DOHH2 (cell line): ENCODE measurements at regions not wholly inside any gene's neighbourhood (a gene's known extent, or its start where the extent isn't known, plus 50 kb on each side); places are given as distances from the start of the nearest gene placed in this dataset.

Experiments
- H3F3A ChIP-seq: fragments of 200-600 bp; sonication (generic), shearing (Covaris generic); 2 replicates; pipeline ENCODE4 v1.6.0; 2016; ENCODE audit warnings: antibody characterized with exemption, mild to moderate bottlenecking; ENCODE audit not compliant: control insufficient read depth, insufficient read depth
- H3K27ac ChIP-seq: fragments of 200-600 bp; sonication (generic); 2 replicates; pipeline ENCODE4 v1.5.1; 2014; ENCODE audit warnings: low read depth, mild to moderate bottlenecking, low read length, moderate library complexity
- H3K27me3 ChIP-seq: fragments of 200-600 bp; sonication (generic); 2 replicates; pipeline ENCODE4 v1.6.1; 2014; ENCODE audit warnings: mild to moderate bottlenecking, low read length, mixed read lengths; ENCODE audit not compliant: control insufficient read depth
- H3K36me3 ChIP-seq: fragments of 200-600 bp; sonication (generic); 2 replicates; pipeline ENCODE4 v1.6.1; 2014; ENCODE audit warnings: mild to moderate bottlenecking, low read length, moderate library complexity, mixed read lengths; ENCODE audit not compliant: control insufficient read depth
- H3K4me1 ChIP-seq: fragments of 200-600 bp; sonication (generic); 2 replicates; pipeline ENCODE4 v1.6.1; 2014; ENCODE audit warnings: mild to moderate bottlenecking, low read length, mixed read lengths; ENCODE audit not compliant: control insufficient read depth
- H3K4me2 ChIP-seq: fragments of 200-600 bp; sonication (generic); 2 replicates; pipeline ENCODE4 v1.6.0; 2014; ENCODE audit warnings: mild to moderate bottlenecking, low read length, moderate library complexity
- H3K4me3 ChIP-seq: fragments of 200-600 bp; sonication (generic); 2 replicates; pipeline ENCODE4 v1.5.1; 2014; ENCODE audit warnings: mild to moderate bottlenecking, low read length, mixed read lengths
- H3K79me2 ChIP-seq: fragments of 200-600 bp; sonication (generic); 2 replicates; pipeline ENCODE4 v1.6.1; 2014; ENCODE audit warnings: mild to moderate bottlenecking, low read length, mixed read lengths; ENCODE audit not compliant: control insufficient read depth
- H3K9me2 ChIP-seq: fragments of 200-600 bp; sonication (generic); replicated peaks from 2 replicates; pipeline ENCODE4 v1.6.1; 2014; ENCODE audit warnings: mild to moderate bottlenecking, low read length, mixed read lengths; ENCODE audit not compliant: control insufficient read depth
- H3K9me3 ChIP-seq: fragments of 200-600 bp; sonication (generic); 2 replicates; pipeline ENCODE4 v1.6.1; 2014; ENCODE audit warnings: antibody characterized with exemption, low read length, mixed read lengths; ENCODE audit not compliant: control insufficient read depth, insufficient read depth
- H4K20me1 ChIP-seq: fragments of 200-600 bp; sonication (generic); 2 replicates; pipeline ENCODE4 v1.6.0; 2014; ENCODE audit warnings: low read depth, mild to moderate bottlenecking, antibody characterized with exemption, low read length, moderate library complexity; ENCODE audit not compliant: control insufficient read depth, insufficient read depth
- CTCF ChIP-seq: fragments of 200-600 bp; sonication (generic); IDR thresholded peaks from one replicate; pipeline ENCODE4 v1.5.1; 2014; ENCODE audit warnings: antibody characterized with exemption, mild to moderate bottlenecking, low read depth, low read length; ENCODE audit not compliant: poor library complexity, severe bottlenecking
- EZH2phosphoT487 ChIP-seq: fragments of 200-600 bp; sonication (generic); IDR thresholded peaks from 2 replicates; pipeline ENCODE4 v1.6.1; 2017; ENCODE audit warnings: borderline replicate concordance, mild to moderate bottlenecking, antibody characterized with exemption, low read length, moderate library complexity, mixed read lengths

GRCh38 chr10:130630135-130630534 is 493.9 kb downstream of the GLRX3 start:
- H3K9me3 ChIP-seq, result no peaks in the 10 kb centered on the region
- TF ChIP-seq EZH2phosphoT487 (no peak), CTCF (no peak)
- no peaks in the 10 kb centered on the region for H3K9me2 ChIP-seq

GRCh38 chr10:130631142-130632096 is 495.2 kb downstream of the GLRX3 start:
- Histone ChIP-seq H3K27me3 (no peaks in the 10 kb centered on the region), H3K4me1 (no peaks in the 10 kb centered on the region), H3K4me3 (no peak overlapping the region), H3F3A (no peaks in the 10 kb centered on the region), H3K36me3 (no peaks in the 10 kb centered on the region), H4K20me1 (no peaks in the 10 kb centered on the region), H3K27ac (no peak overlapping the region), H3K4me2 (no peak overlapping the region), H3K9me3 (no peaks in the 10 kb centered on the region), H3K79me2 (no peaks in the 10 kb centered on the region), H3K9me2 (no peaks in the 10 kb centered on the region)
- TF ChIP-seq EZH2phosphoT487, result no peak

More at GRCh38 chr10:130630135-130630534, 493.9 kb downstream of the GLRX3 start:
- Histone ChIP-seq H3K27ac (no peak overlapping the region), H3K4me3 (no peak overlapping the region), H3K4me2 (no peak overlapping the region), H3F3A (no peaks in the 10 kb centered on the region), H3K36me3 (no peaks in the 10 kb centered on the region), H3K79me2 (no peaks in the 10 kb centered on the region), H3K27me3 (no peaks in the 10 kb centered on the region), H3K4me1 (no peaks in the 10 kb centered on the region), H4K20me1 (no peaks in the 10 kb centered on the region)

GRCh38 chr10:130634816-130635215 is 498.6 kb downstream of the GLRX3 start:
- Histone ChIP-seq H3K27me3 (no peaks in the 10 kb centered on the region), H3F3A (no peaks in the 10 kb centered on the region), H3K79me2 (no peaks in the 10 kb centered on the region), H3K4me2 (no peak overlapping the region), H3K27ac (no peak overlapping the region), H3K4me3 (no peak overlapping the region), H3K9me3 (no peaks in the 10 kb centered on the region), H3K36me3 (no peaks in the 10 kb centered on the region), H3K9me2 (no peaks in the 10 kb centered on the region), H4K20me1 (no peaks in the 10 kb centered on the region), H3K4me1 (no peaks in the 10 kb centered on the region)
- TF ChIP-seq CTCF, result no peak
- no peak for TF ChIP-seq EZH2phosphoT487

GRCh38 chr10:130635528-130635927 is 499.3 kb downstream of the GLRX3 start:
- TF ChIP-seq EZH2phosphoT487 (no peak), CTCF (no peak)
- Histone ChIP-seq H3K9me3 (no peaks in the 10 kb centered on the region), H3K4me1 (no peaks in the 10 kb centered on the region), H4K20me1 (no peaks in the 10 kb centered on the region), H3K4me2 (no peak overlapping the region), H3K36me3 (no peaks in the 10 kb centered on the region), H3K79me2 (no peaks in the 10 kb centered on the region), H3K27ac (no peak overlapping the region), H3K9me2 (no peaks in the 10 kb centered on the region), H3K4me3 (no peak overlapping the region), H3F3A (no peaks in the 10 kb centered on the region), H3K27me3 (no peaks in the 10 kb centered on the region)
